ENCODE measurements at regions not wholly inside any gene's neighbourhood (a gene's known extent, or its start where the extent isn't known, plus 50 kb on each side); places are given as distances from the start of the nearest gene placed in this dataset.

DNA sequence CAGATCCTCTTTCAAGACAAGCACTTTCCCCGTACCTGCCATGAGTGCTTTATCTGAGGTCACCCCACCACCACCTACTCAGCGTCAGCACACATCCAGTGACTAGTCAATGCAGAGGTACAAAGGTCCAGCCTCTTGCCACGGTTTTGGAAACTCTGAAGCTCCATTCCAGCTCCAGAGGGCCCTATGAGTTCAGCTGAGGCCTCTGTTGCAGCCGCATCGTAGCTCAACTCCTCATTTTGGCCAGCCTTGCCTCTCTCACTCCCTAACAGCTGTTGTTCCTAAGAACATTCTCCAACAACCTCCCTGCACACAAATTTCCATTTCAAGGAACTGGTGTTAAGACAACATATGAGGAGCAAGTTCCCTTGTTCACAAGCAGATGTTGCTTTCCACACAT, 405.1 kb upstream of the PROK2 start:
- Histone ChIP-seq H3K4me3 (ENCODE audit: extremely low read depth in 1 of 4, insufficient read depth in 2 of 4, low read depth in 3 of 4, low read length in 4 of 4) (no peak overlapping the region), H4K5ac (ENCODE audit: insufficient read length, low read depth, low read length) (no peak overlapping the region), H3K23me2 (ENCODE audit: low read depth, low read length) (no peaks in the 10 kb centered on the region), H3K27me3 (replicated peaks in 1 of 4; ENCODE audit: control insufficient read depth in 3 of 4, extremely low read depth in 1 of 4, insufficient read depth in 3 of 4, low read length in 3 of 4) (no peaks in the 10 kb centered on the region), H3K9ac (replicated peaks in 1 of 4; ENCODE audit: extremely low read depth in 1 of 4, low read depth in 3 of 4, low read length in 3 of 4) (no peak overlapping the region), H3K56ac (replicated peaks; ENCODE audit: insufficient read length, low read depth, low read length) (no peak overlapping the region), H3K4me1 (replicated peaks in 1 of 4; ENCODE audit: control insufficient read depth in 3 of 4, insufficient read depth in 4 of 4, low read length in 3 of 4) (no peaks in the 10 kb centered on the region), H2AK5ac (ENCODE audit: low read depth, low read length) (no peak overlapping the region), H3K14ac (ENCODE audit: insufficient read length) (no peak overlapping the region), H3K4ac (replicated peaks; ENCODE audit: insufficient read length, low read depth, low read length) (no peak overlapping the region), H2BK120ac (replicated peaks; ENCODE audit: low read depth, low read length) (no peak overlapping the region), H3K18ac (ENCODE audit: extremely low read depth, low read length) (no peak overlapping the region), H3K9me3 (ENCODE audit: insufficient read depth in 2 of 2, low read depth in 1 of 2, low read length in 1 of 2) (0 out of 4 replicates have a peak, but pooled peaks cover 0 to 2% of the 10 kb centered on the region in 2 experiments), H3K36me3 (ENCODE audit: control insufficient read depth in 2 of 4, insufficient read depth in 4 of 4, low read length in 3 of 4) (no peaks in the 10 kb centered on the region), H3K4me2 (ENCODE audit: insufficient read depth in 1 of 2, low read depth in 2 of 2, low read length in 2 of 2) (no peak overlapping the region), H2BK12ac (ENCODE audit: low read depth, low read length) (no peak overlapping the region), H3K27ac (ENCODE audit: low read depth, low read length) (no peak overlapping the region), H4K91ac (replicated peaks; ENCODE audit: insufficient read length, low read length) (no peak overlapping the region), H3K79me1 (ENCODE audit: low read depth, low read length) (no peaks in the 10 kb centered on the region), H2BK15ac (ENCODE audit: low read length) (no peak overlapping the region), H4K8ac (ENCODE audit: extremely low read depth, insufficient read depth, low read length) (no peak overlapping the region), H2BK5ac (ENCODE audit: low read depth, low read length) (no peak overlapping the region), H2AFZ (ENCODE audit: low read length) (no peak overlapping the region), H2BK20ac (ENCODE audit: low read length) (no peak overlapping the region), H3K23ac (ENCODE audit: insufficient read length) (no peak overlapping the region), H4K20me1 (replicated peaks in 1 of 2; ENCODE audit: control insufficient read depth in 1 of 2, insufficient read depth in 2 of 2, low read length in 2 of 2) (no peaks in the 10 kb centered on the region), H3K79me2 (ENCODE audit: control insufficient read depth in 1 of 2, insufficient read depth in 2 of 2, low read length in 2 of 2) (no peaks in the 10 kb centered on the region)
- no peak for FAIRE-seq
- no peak for DNase-seq (ENCODE audit: low read depth in 1 of 2, low spot score in 2 of 2)
- ChIA-PET POLR2A (ENCODE audit: partially characterized antibody) (no interaction called here), CTCF (ENCODE audit: partially characterized antibody) (no interaction called here)
- WGBS, 2 experiments (ENCODE audit: extremely low coverage in 1 of 2, insufficient coverage in 1 of 2, insufficient read length in 1 of 2, insufficient replicate concordance in 2 of 2, low coverage in 1 of 2, low lambda C conversion rate in 2 of 2, missing lambda C conversion rate in 1 of 2): 94% methylated on average over 5 of the region's 5 CpGs; no CpG with 5 or more reads in 1 of the 2 experiments
- no peak for TF ChIP-seq KDM4A (IDR thresholded peaks at IDR 0.05; ENCODE audit: low read depth, low read length, severe bottlenecking)
- TF ChIP-seq FOSL1 (IDR thresholded peaks at IDR 0.05; ENCODE audit: insufficient read depth, low read depth, low read length): no peak
- no peak for TF ChIP-seq SRF (IDR thresholded peaks at IDR 0.05; ENCODE audit: low read depth, low read length)
- no peak for TF ChIP-seq EZH2 (IDR thresholded peaks at IDR 0.05; ENCODE audit: low read depth, low read length, severe bottlenecking)
- no peak for TF ChIP-seq RNF2 (IDR thresholded peaks at IDR 0.05; ENCODE audit: borderline replicate concordance, low read depth, low read length, missing control alignments, poor library complexity, severe bottlenecking)
- no peak for TF ChIP-seq POU5F1 (IDR thresholded peaks at IDR 0.05; ENCODE audit: low read depth, low read length)
- no peak for TF ChIP-seq POLR2A (IDR thresholded peaks at IDR 0.05; ENCODE audit: control extremely low read depth in 1 of 2, low read depth in 2 of 2, low read length in 2 of 2)
- TF ChIP-seq CBX5 (IDR thresholded peaks at IDR 0.05; ENCODE audit: low read depth, low read length): no peak
- no peak for TF ChIP-seq BRCA1 (IDR thresholded peaks at IDR 0.05; ENCODE audit: low read depth, low read length)
- TF ChIP-seq RAD21 (IDR thresholded peaks at IDR 0.05 in 1 of 2, conservative IDR thresholded peaks at IDR 0.05 in 1 of 2; ENCODE audit: low read depth in 2 of 2, low read length in 2 of 2): no peak
- no peak for TF ChIP-seq BCL11A (IDR thresholded peaks at IDR 0.05; ENCODE audit: low read depth in 2 of 2, low read length in 2 of 2)
- TF ChIP-seq GTF2F1 (IDR thresholded peaks at IDR 0.05; ENCODE audit: borderline replicate concordance, low read depth, low read length): no peak
- TF ChIP-seq SAP30 (IDR thresholded peaks at IDR 0.05; ENCODE audit: insufficient read depth, insufficient replicate concordance, low read length): no peak
- TF ChIP-seq SUZ12 (IDR thresholded peaks at IDR 0.05; ENCODE audit: low read length): no peak
- no peak for TF ChIP-seq ZNF274 (IDR thresholded peaks at IDR 0.05; ENCODE audit: borderline replicate concordance, extremely low read depth, low read length)

All from H1 (cell line).